ENCODE measurements at regions not wholly inside any gene's neighbourhood (a gene's known extent, or its start where the extent isn't known, plus 50 kb on each side); places are given as distances from the start of the nearest gene placed in this dataset.

- TF ChIP-seq PRDM2 (tag by site-specific recombination; IDR thresholded peaks at IDR 0.05; ENCODE audit: borderline replicate concordance) = no peak
These were observed 463.4 kb upstream of the MAGEB18 start (continued) for GRCh38 chrX:25674776-25675175.

- CTCF ChIA-PET = no interaction called here
- POLR2A ChIA-PET = no interaction called here
- TF ChIP-seq ZNF544 (tag by site-specific recombination; IDR thresholded peaks at IDR 0.05) = no peak
- H3K4me3 ChIP-seq (ENCODE audit: low read depth, low read length) = no peak overlapping the region
- H3K9me3 ChIP-seq (ENCODE audit: control insufficient read depth, insufficient read depth, low read depth, low read length) = no peaks in the 10 kb centered on the region
- no peaks in the 10 kb centered on the region for H3K36me3 ChIP-seq (ENCODE audit: control insufficient read depth in 2 of 2, insufficient read depth in 1 of 2, low read length in 2 of 2)
- no peak overlapping the region for H3K27ac ChIP-seq (ENCODE audit: extremely low read depth, low read depth, low read length)
- no peaks in the 10 kb centered on the region for H3K4me1 ChIP-seq (ENCODE audit: control insufficient read depth, insufficient read depth, low read length)
These were observed 436.3 kb upstream of the MAGEB18 start for GRCh38 chrX:25701876-25702275.

- H3K4me1 ChIP-seq (ENCODE audit: control insufficient read depth, insufficient read depth, low read length) = no peaks in the 10 kb centered on the region
- no peaks in the 10 kb centered on the region for H3K9me3 ChIP-seq (ENCODE audit: control insufficient read depth, insufficient read depth, low read depth, low read length)
- no peak overlapping the region for H3K27ac ChIP-seq (ENCODE audit: extremely low read depth, low read depth, low read length)
- TF ChIP-seq PATZ1 (tag by site-specific recombination; IDR thresholded peaks at IDR 0.05) (no peak), ZNF837 (tag by site-specific recombination; IDR thresholded peaks at IDR 0.05) (no peak), ZNF341 (tag by site-specific recombination; IDR thresholded peaks at IDR 0.05; ENCODE audit: low read depth) (no peak), ZNF223 (tag by site-specific recombination; IDR thresholded peaks at IDR 0.05) (no peak), ZBTB17 (tag by site-specific recombination; IDR thresholded peaks at IDR 0.05) (no peak), PRDM1 (tag by site-specific recombination; IDR thresholded peaks at IDR 0.05) (no peak), ZNF423 (tag by site-specific recombination; IDR thresholded peaks at IDR 0.05) (no peak), ZNF776 (tag by site-specific recombination; IDR thresholded peaks at IDR 0.05; ENCODE audit: borderline replicate concordance) (no peak), ZFP69B (tag by site-specific recombination; IDR thresholded peaks at IDR 0.05) (no peak), ZNF16 (tag by site-specific recombination; IDR thresholded peaks at IDR 0.05; ENCODE audit: low read depth) (no peak), ZFP37 (tag by site-specific recombination; IDR thresholded peaks at IDR 0.05) (no peak), KLF16 (tag by site-specific recombination; IDR thresholded peaks at IDR 0.05) (no peak), ZIC2 (tag by site-specific recombination; IDR thresholded peaks at IDR 0.05) (no peak), ZNF629 (tag by site-specific recombination; IDR thresholded peaks at IDR 0.05) (no peak), ZSCAN16 (tag by site-specific recombination; IDR thresholded peaks at IDR 0.05) (no peak), ZNF354C (tag by site-specific recombination; IDR thresholded peaks at IDR 0.05; ENCODE audit: borderline replicate concordance, low read depth) (no peak), ZNF37A (tag by site-specific recombination; IDR thresholded peaks at IDR 0.05) (no peak), KLF9 (tag by site-specific recombination; IDR thresholded peaks at IDR 0.05; ENCODE audit: low read depth) (no peak), HOXA7 (CRISPR knock-in tag; IDR thresholded peaks at IDR 0.05; ENCODE audit: borderline replicate concordance) (no peak)
- H3K36me3 ChIP-seq (ENCODE audit: control insufficient read depth in 2 of 2, insufficient read depth in 1 of 2, low read length in 2 of 2) = no peaks in the 10 kb centered on the region
- no peak overlapping the region for H3K4me3 ChIP-seq (ENCODE audit: low read depth, low read length)
- POLR2A ChIA-PET = no interaction called here
- CTCF ChIA-PET = interaction anchor here (0.5 to 1.2 kb wide), 2 partner anchors 10 to 242 kb away, joined by 3 to 4 read pairs; no protein-coding TSS in a partner anchor
These were observed 421.0 kb upstream of the MAGEB18 start for GRCh38 chrX:25717122-25717521.

All from HEK293 (cell line).